Karpas-422 (cell line): ENCODE measurements at regions not wholly inside any gene's neighbourhood (a gene's known extent, or its start where the extent isn't known, plus 50 kb on each side); places are given as distances from the start of the nearest gene placed in this dataset.

Experiments
- DNase-seq: peaks from one replicate; pipeline ENCODE4 v3.0.0-alpha.2; 2015
- H2AFZ ChIP-seq: fragments of 200-600 bp; sonication (generic); 2 replicates; pipeline ENCODE4 v1.6.1; 2014; ENCODE audit warnings: antibody characterized with exemption, low read length, mixed read lengths
- H3K27ac ChIP-seq: fragments of 200-600 bp; sonication (generic); 2 replicates; pipeline ENCODE4 v1.5.1; 2014; ENCODE audit warnings: mild to moderate bottlenecking, low read length, moderate library complexity
- H3K27me3 ChIP-seq: fragments of 200-600 bp; sonication (generic); 2 replicates; pipeline ENCODE4 v1.6.1; 2014; ENCODE audit warnings: low read length, mixed read lengths
- H3K36me3 ChIP-seq: fragments of 200-600 bp; sonication (generic); 2 replicates; pipeline ENCODE4 v1.6.1; 2014; ENCODE audit warnings: low read length, mixed read lengths; ENCODE audit not compliant: insufficient read depth
- H3K4me1 ChIP-seq: fragments of 200-600 bp; sonication (generic); 2 replicates; pipeline ENCODE4 v1.6.1; 2014; ENCODE audit warnings: mild to moderate bottlenecking, low read length, mixed read lengths
- H3K4me2 ChIP-seq: fragments of 200-600 bp; sonication (generic); 2 replicates; pipeline ENCODE4 v1.6.1; 2014; ENCODE audit warnings: low read length, low read depth, mild to moderate bottlenecking; ENCODE audit not compliant: poor library complexity, severe bottlenecking
- H3K4me3 ChIP-seq: fragments of 200-600 bp; sonication (generic); 2 replicates; pipeline ENCODE4 v1.5.1; 2014; ENCODE audit warnings: mild to moderate bottlenecking, antibody characterized with exemption, low read length, mixed read lengths
- H3K79me2 ChIP-seq: fragments of 200-600 bp; sonication (generic); 2 replicates; pipeline ENCODE4 v1.6.1; 2014; ENCODE audit warnings: mild to moderate bottlenecking, low read length, mixed read lengths
- H3K9ac ChIP-seq: fragments of 200-600 bp; sonication (generic); 2 replicates; pipeline ENCODE4 v1.6.0; 2014; ENCODE audit warnings: low read length
- H3K9me2 ChIP-seq: fragments of 200-600 bp; sonication (generic), shearing (Covaris generic); replicated peaks from 2 replicates; pipeline ENCODE4 v1.6.0; 2014; ENCODE audit warnings: mild to moderate bottlenecking, low read length, moderate library complexity; ENCODE audit not compliant: insufficient read depth
- H3K9me3 ChIP-seq: fragments of 300-700, 200-600 bp; sonication (generic); 2 replicates; pipeline ENCODE4 v1.6.1; 2014; ENCODE audit warnings: low read length, mixed read lengths
- H4K20me1 ChIP-seq: fragments of 200-600 bp; sonication (generic); 2 replicates; pipeline ENCODE4 v1.6.1; 2014; ENCODE audit warnings: mild to moderate bottlenecking, antibody characterized with exemption, low read length, low read depth; ENCODE audit not compliant: insufficient read depth

- Histone ChIP-seq H3K4me2 (peak overlapping the region; percentile 69), H3K4me3 (peak overlapping the region; percentile 49; the same call in 1 of the 2 replicates), H3K27me3 (no peaks in the 10 kb centered on the region), H4K20me1 (no peaks in the 10 kb centered on the region), H3K27ac (no peak overlapping the region), H3K79me2 (no peaks in the 10 kb centered on the region), H3K9me3 (no peaks in the 10 kb centered on the region), H2AFZ (peak overlapping the region; percentile 99), H3K9me2 (no peaks in the 10 kb centered on the region), H3K36me3 (no peaks in the 10 kb centered on the region), H3K9ac (peak overlapping the region; percentile 28; the same call in 1 of the 2 replicates), H3K4me1 (peaks cover 17% of the 10 kb centered on the region)
- no peak for DNase-seq
Measured at GRCh38 chr12:87660987-87661774, 368.0 kb downstream of the C12orf50 start.

- H3K4me2 ChIP-seq = no peak overlapping the region
- H4K20me1 ChIP-seq = no peaks in the 10 kb centered on the region
- no peaks in the 10 kb centered on the region for H3K9me3 ChIP-seq
- H3K4me3 ChIP-seq = no peak overlapping the region
- H3K9me2 ChIP-seq = no peaks in the 10 kb centered on the region
- H2AFZ ChIP-seq = no peak overlapping the region
- H3K27ac ChIP-seq = no peak overlapping the region
- no peak overlapping the region for H3K9ac ChIP-seq
- H3K27me3 ChIP-seq = no peaks in the 10 kb centered on the region
- DNase-seq = no peak
- H3K36me3 ChIP-seq = no peaks in the 10 kb centered on the region
- no peaks in the 10 kb centered on the region for H3K79me2 ChIP-seq
- peaks cover 17% of the 10 kb centered on the region for H3K4me1 ChIP-seq
Measured at GRCh38 chr12:87660291-87660690, 368.9 kb downstream of the C12orf50 start.

- Histone ChIP-seq H3K4me3 (no peak overlapping the region), H2AFZ (no peak overlapping the region)
- DNase-seq = no peak
Measured at GRCh38 chr12:87656311-87656710, 372.9 kb downstream of the C12orf50 start.

GRCh38 chr12:87651670-87652425, 377.4 kb downstream of the C12orf50 start:
- H3K9ac ChIP-seq = no peak overlapping the region
- DNase-seq = no peak
- H4K20me1 ChIP-seq = no peaks in the 10 kb centered on the region

More at GRCh38 chr12:87656311-87656710, 372.9 kb downstream of the C12orf50 start:
- no peak overlapping the region for H3K9ac ChIP-seq
- no peak overlapping the region for H3K4me2 ChIP-seq
- H3K27me3 ChIP-seq = no peaks in the 10 kb centered on the region
- H3K4me1 ChIP-seq = peaks cover 4% of the 10 kb centered on the region; the same call in 1 of the 2 replicates
- H3K27ac ChIP-seq = no peak overlapping the region
- no peaks in the 10 kb centered on the region for H4K20me1 ChIP-seq
- no peaks in the 10 kb centered on the region for H3K36me3 ChIP-seq
- no peaks in the 10 kb centered on the region for H3K79me2 ChIP-seq
- no peaks in the 10 kb centered on the region for H3K9me3 ChIP-seq
- no peaks in the 10 kb centered on the region for H3K9me2 ChIP-seq

GRCh38 chr12:87642245-87642644, 387.0 kb downstream of the C12orf50 start:
- Histone ChIP-seq H3K9ac (no peak overlapping the region), H3K27ac (no peak overlapping the region), H3K4me3 (no peak overlapping the region)

More at GRCh38 chr12:87651670-87652425, 377.4 kb downstream of the C12orf50 start:
- no peaks in the 10 kb centered on the region for H3K79me2 ChIP-seq
- H3K27ac ChIP-seq = no peak overlapping the region
- H3K27me3 ChIP-seq = no peaks in the 10 kb centered on the region
- no peaks in the 10 kb centered on the region for H3K36me3 ChIP-seq
- H2AFZ ChIP-seq = no peak overlapping the region
- no peaks in the 10 kb centered on the region for H3K9me2 ChIP-seq
- no peak overlapping the region for H3K4me3 ChIP-seq
- H3K9me3 ChIP-seq = no peaks in the 10 kb centered on the region
- no peaks in the 10 kb centered on the region for H3K4me1 ChIP-seq
- H3K4me2 ChIP-seq = no peak overlapping the region

GRCh38 chr12:87618199-87618598, 411.0 kb downstream of the C12orf50 start:
- Histone ChIP-seq H3K9me3 (no peaks in the 10 kb centered on the region), H3K27me3 (no peaks in the 10 kb centered on the region), H3K4me3 (no peak overlapping the region), H4K20me1 (no peaks in the 10 kb centered on the region), H3K79me2 (no peaks in the 10 kb centered on the region), H3K9ac (no peak overlapping the region), H3K9me2 (0 out of 2 replicates have a peak, but pooled peaks cover 3% of the 10 kb centered on the region), H3K27ac (no peak overlapping the region), H2AFZ (no peak overlapping the region), H3K4me2 (no peak overlapping the region), H3K36me3 (no peaks in the 10 kb centered on the region), H3K4me1 (no peaks in the 10 kb centered on the region)
- no peak for DNase-seq

More at GRCh38 chr12:87642245-87642644, 387.0 kb downstream of the C12orf50 start:
- H4K20me1 ChIP-seq = no peaks in the 10 kb centered on the region
- H3K4me2 ChIP-seq = no peak overlapping the region
- no peaks in the 10 kb centered on the region for H3K9me3 ChIP-seq
- H3K36me3 ChIP-seq = no peaks in the 10 kb centered on the region
- no peak for DNase-seq
- no peaks in the 10 kb centered on the region for H3K27me3 ChIP-seq
- no peaks in the 10 kb centered on the region for H3K79me2 ChIP-seq
- H2AFZ ChIP-seq = no peak overlapping the region
- no peaks in the 10 kb centered on the region for H3K9me2 ChIP-seq
- H3K4me1 ChIP-seq = no peaks in the 10 kb centered on the region

- no peak overlapping the region for H3K9ac ChIP-seq
- H3K36me3 ChIP-seq = no peaks in the 10 kb centered on the region
- H3K4me2 ChIP-seq = no peak overlapping the region
- no peaks in the 10 kb centered on the region for H3K27me3 ChIP-seq
- no peak overlapping the region for H3K27ac ChIP-seq
- no peaks in the 10 kb centered on the region for H3K4me1 ChIP-seq
- H4K20me1 ChIP-seq = no peaks in the 10 kb centered on the region
- no peaks in the 10 kb centered on the region for H3K79me2 ChIP-seq
- no peaks in the 10 kb centered on the region for H3K9me3 ChIP-seq
- no peak overlapping the region for H2AFZ ChIP-seq
- H3K4me3 ChIP-seq = no peak overlapping the region
- DNase-seq = no peak
- H3K9me2 ChIP-seq = 0 out of 2 replicates have a peak, but pooled peaks cover 3% of the 10 kb centered on the region
Measured at GRCh38 chr12:87612996-87613395, 416.2 kb downstream of the C12orf50 start.

GRCh38 chr12:87608321-87608720, 420.9 kb downstream of the C12orf50 start:
- Histone ChIP-seq H3K4me3 (no peak overlapping the region), H3K27me3 (no peaks in the 10 kb centered on the region), H3K9me2 (0 out of 2 replicates have a peak, but pooled peaks cover 4% of the 10 kb centered on the region)

More at GRCh38 chr12:87608321-87608720, 420.9 kb downstream of the C12orf50 start:
- H3K79me2 ChIP-seq = no peaks in the 10 kb centered on the region
- H3K4me1 ChIP-seq = no peaks in the 10 kb centered on the region
- H3K27ac ChIP-seq = no peak overlapping the region
- peaks cover 2% of the 10 kb centered on the region; the same call in 1 of the 2 replicates for H3K9me3 ChIP-seq
- no peak overlapping the region for H2AFZ ChIP-seq
- H3K36me3 ChIP-seq = no peaks in the 10 kb centered on the region
- no peak overlapping the region for H3K4me2 ChIP-seq
- DNase-seq = no peak
- H3K9ac ChIP-seq = no peak overlapping the region
- no peaks in the 10 kb centered on the region for H4K20me1 ChIP-seq
